WI38 (cell line): ENCODE measurements at regions not wholly inside any gene's neighbourhood (a gene's known extent, or its start where the extent isn't known, plus 50 kb on each side); places are given as distances from the start of the nearest gene placed in this dataset.

Source experiments
- H3K4me3 ChIP-seq: 2 replicates; pipeline ENCODE4 v1.5.1; 2011; ENCODE audit warnings: low read depth, mild to moderate bottlenecking, control low read depth, low read length
- CTCF ChIP-seq: IDR thresholded peaks from 2 replicates; pipeline ENCODE4 v1.5.1; 2012; ENCODE audit warnings: low read depth, mild to moderate bottlenecking, control low read depth, low read length

GRCh38 chr4:100114909-100115308 is 75.4 kb downstream of the DDIT4L start:
- no peak for TF ChIP-seq CTCF

GRCh38 chr4:100113732-100114131 is 76.5 kb downstream of the DDIT4L start:
- H3K4me3 ChIP-seq, result no peak overlapping the region
- TF ChIP-seq CTCF, result no peak

More at GRCh38 chr4:100114909-100115308, 75.4 kb downstream of the DDIT4L start:
- no peak overlapping the region for H3K4me3 ChIP-seq

GRCh38 chr4:100113096-100113495 is 77.2 kb downstream of the DDIT4L start:
- H3K4me3 ChIP-seq, result no peak overlapping the region
- no peak for TF ChIP-seq CTCF

GRCh38 chr4:100109921-100110320 is 80.3 kb downstream of the DDIT4L start:
- TF ChIP-seq CTCF, result no peak
- H3K4me3 ChIP-seq, result no peak overlapping the region

GRCh38 chr4:100108869-100109268 is 81.4 kb downstream of the DDIT4L start:
- no peak overlapping the region for H3K4me3 ChIP-seq
- TF ChIP-seq CTCF, result no peak

- TF ChIP-seq CTCF, result no peak
- no peak overlapping the region for H3K4me3 ChIP-seq
Observed at GRCh38 chr4:100106982-100107381, 83.3 kb downstream of the DDIT4L start.

- H3K4me3 ChIP-seq, result no peak overlapping the region
- no peak for TF ChIP-seq CTCF
Observed at GRCh38 chr4:100103671-100104070, 86.6 kb downstream of the DDIT4L start.
